HG02759 (cell line): ENCODE measurements at regions not wholly inside any gene's neighbourhood (a gene's known extent, or its start where the extent isn't known, plus 50 kb on each side); places are given as distances from the start of the nearest gene placed in this dataset.
"Not testable (repeated sequence)": the region's sequence is repeated elsewhere in the genome, so short reads cannot be mapped to it uniquely, and the experiment has no call there.

Source experiments
- ATAC-seq: cut with Tn5 transposase; IDR thresholded peaks from one replicate; pipeline ENCODE4 v1.9.1; 2021; ENCODE audit warnings: mild to moderate bottlenecking, moderate library complexity; ENCODE audit not compliant: unreplicated experiment

- no peak for ATAC-seq
Measured at GRCh38 chr10:21158301-21158700, 261.2 kb upstream of the NEBL start.

GRCh38 chr10:21157664-21158063 lies 260.6 kb upstream of the NEBL start:
- ATAC-seq = no peak

DNA sequence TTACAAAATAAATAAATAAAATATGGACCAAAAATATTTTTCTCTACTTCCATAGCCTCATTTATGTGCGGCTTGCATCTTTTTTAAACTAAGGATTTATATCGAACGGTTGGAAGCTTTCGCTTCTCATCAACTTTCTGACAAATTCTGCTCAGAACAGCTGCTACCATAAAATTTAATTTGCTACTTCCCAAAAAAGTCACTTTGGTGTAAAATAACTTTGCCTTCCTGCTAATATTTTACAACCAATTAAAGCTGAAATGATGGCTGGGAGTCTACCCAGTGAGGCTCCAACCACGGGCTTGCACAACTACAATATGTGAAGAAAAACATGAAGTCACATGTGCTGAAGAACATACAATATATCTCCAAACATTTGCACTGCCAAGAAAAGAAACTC lies 253.1 kb upstream of the NEBL start:
- ATAC-seq = no peak

GRCh38 chr10:21146436-21146789 lies 249.3 kb upstream of the NEBL start:
- no peak for ATAC-seq

DNA sequence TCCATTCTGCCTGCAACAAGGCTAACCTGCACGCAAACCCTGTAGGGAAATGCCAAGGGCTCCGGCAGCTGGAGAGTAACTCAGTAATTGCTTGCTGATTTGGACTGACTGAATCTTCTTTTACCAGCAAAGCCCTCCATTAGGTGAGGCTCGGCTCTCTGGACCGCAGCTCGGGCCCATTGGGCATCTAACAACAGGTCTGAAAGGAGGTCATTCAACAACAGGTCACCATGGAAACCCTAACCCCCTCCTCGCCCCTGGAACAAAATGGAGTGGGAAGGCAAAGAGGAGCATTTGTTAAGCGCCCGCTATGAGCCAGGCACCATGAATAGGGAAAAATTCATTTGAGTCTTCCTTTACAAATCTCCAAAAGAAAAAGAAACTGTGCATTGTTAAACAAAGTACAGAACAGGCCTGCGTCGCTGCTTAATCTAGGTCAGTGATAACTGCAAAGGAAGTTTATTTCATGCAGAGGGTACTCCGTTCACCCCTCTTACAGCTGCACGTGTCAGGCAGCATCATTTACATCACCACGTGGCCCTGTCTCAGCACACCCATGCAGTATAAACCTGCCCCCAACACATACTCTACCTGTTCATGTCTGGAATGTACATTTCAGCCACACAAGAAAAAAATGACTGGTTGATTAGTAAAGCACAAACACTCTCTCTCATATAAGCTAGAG lies 248.8 kb upstream of the NEBL start:
- no peak for ATAC-seq

DNA sequence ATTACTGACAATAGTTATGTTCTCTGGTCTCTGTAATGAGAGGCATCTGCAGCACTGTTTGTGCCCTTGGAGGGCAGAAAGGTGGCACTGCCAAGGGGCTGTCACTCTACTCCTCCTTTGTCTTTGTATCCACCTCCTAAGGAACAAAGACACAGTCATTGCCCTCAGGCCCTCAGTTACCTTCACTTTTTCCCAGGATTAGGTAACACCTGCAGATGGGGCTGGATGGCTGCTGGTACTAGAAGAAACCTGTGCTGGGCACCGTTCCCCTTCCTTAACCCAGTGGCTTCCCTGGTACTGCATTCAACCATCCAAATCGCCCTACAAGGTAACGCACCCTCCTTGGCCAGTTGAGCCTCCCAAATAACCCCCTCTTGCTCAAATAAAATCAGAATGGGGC lies 246.9 kb upstream of the NEBL start:
- ATAC-seq = no peak

DNA sequence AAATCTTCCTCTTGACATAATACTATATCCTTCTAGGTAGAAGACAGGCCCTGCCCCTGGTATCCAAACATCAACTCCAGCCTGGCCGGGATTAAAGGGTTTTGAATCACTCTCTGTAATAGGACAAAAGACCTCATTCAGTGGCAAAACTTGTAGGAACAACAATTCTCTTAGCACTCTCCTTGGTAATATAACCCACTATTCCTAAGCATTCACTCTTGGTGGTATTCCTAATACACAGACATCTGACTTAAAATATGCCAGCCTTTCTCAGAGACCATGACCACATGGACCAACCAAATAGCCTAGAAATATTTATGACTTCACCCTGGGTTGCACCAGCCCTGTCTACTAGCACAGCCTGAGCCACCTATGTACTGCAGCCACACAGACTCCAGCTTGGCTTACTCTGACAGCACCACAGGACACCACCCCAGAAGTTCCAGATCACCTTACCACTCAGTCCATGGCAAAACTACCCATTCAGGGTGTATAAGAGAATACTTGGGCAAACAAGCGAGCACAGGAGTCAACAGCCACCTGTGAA lies 244.9 kb upstream of the NEBL start:
- ATAC-seq = no peak

- ATAC-seq = no peak
Measured at GRCh38 chr10:21138769-21139340, 241.7 kb upstream of the NEBL start.

DNA sequence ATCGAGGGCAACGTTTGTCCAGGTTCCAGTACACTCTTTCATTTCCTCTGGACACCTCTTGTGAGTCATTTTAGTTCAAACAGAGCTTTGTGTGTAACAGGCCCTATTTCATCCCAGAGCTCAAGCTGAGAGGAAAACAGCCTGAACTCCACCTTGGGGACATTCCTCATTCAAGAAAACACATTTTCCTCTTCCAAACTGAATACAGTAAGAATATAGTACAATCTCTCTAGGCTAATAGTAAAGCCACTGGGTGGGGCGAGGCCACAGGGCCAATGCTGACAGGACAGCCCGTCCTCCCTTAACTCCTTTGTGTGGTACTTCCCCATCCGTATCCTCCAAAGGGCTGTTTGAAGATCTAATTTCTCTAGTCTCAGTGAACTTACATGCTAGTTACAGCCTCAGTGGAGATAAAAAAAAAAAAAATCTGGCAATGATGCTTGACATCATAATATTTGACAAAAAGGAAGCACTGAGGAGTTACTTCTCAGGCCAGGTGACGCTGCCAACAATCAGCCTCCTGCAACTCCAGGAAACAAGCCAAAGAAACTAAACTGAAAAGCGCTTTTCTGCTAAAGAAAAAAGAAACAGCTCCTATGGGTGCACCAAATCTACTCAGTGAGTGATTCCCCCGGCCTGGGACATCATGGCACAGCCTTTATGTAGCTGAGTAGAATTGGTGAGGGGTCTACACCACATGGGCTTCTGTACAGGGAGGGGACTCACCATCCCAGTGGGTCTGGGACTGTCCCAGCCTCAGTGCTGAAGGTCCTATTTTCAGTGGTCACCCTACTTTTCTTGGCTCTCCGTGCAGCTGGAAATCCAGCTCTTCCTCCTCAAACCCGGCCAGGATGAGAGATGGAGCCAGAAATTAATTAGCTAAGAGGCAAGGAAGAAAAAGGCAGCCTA lies 238.2 kb upstream of the NEBL start:
- no peak for ATAC-seq

DNA sequence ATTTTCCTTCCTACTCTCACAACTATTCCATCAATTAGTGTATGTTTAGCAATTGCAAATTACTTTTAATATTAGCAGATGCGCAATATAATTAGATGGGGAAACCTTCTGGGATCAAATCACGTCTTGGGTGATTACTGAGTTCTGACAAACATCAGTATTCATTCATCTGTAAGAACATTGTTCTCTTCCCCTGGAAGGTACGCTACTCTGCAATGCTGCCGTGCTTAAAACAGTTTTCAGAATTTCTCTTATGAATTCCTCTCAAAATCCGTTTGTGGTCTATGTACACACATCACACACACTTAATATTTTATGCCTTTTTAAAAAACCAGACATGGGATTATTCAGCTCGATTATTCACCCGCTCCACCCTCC lies 237.5 kb upstream of the NEBL start:
- ATAC-seq = no peak

DNA sequence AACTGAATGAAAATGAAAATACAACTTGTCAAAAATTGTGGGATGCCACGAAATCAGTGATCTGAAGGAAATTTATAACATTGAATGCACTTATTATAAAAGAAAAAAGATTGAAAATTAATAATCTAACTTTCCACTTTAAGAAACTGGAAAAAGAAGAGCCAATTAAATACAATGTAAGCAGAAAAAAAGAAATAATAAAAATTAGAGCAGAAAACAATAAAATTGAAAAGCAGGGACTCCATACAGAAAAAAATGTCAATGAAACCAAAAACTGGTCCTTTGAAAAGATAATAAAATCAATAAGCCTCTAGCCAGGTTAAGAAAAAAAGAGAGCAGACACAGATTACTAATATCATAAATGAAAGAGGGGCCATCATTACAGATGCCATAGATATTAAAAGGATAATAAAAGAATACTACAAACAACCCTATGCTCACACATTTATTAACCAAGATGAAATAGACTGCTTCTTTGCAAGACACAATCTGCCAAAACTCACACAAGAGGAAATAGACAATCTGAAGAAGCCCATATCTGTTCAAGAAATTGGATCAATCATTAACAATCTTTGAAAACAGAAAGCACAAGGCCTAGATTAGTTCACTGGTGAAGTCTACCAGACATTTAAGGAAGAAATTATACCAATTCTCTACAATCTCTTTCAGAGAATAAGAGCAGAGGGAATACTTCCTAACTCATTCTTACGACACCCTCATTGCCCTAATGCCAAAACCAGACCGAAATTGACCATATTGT lies 233.8 kb upstream of the NEBL start:
- ATAC-seq = peak; percentile 43

GRCh38 chr10:21130108-21130507 lies 233.0 kb upstream of the NEBL start:
- ATAC-seq = no peak

GRCh38 chr10:21125471-21126228 lies 228.5 kb upstream of the NEBL start:
- no peak for ATAC-seq

- ATAC-seq = no peak
Measured at GRCh38 chr10:21122907-21123306, 225.8 kb upstream of the NEBL start.

DNA sequence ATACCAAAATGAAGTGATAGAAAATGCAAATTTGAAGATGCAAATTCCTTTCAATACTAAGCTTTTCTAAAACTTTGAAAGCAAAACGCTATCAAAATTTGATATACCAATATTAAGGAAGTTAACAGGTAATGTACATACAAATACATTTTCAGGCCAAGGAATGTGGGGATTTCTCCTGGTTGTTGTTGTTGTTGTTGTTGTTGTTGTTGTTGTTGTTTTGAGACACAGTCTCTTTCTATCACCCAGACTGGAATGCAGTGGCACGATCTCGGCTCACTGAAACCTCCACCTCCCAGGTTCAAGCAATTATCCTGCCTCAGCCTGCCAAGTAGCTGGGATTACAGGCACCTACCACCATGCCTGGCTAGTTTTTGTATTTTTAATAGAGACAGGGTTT lies 224.7 kb upstream of the NEBL start:
- ATAC-seq = not testable (repeated sequence)

DNA sequence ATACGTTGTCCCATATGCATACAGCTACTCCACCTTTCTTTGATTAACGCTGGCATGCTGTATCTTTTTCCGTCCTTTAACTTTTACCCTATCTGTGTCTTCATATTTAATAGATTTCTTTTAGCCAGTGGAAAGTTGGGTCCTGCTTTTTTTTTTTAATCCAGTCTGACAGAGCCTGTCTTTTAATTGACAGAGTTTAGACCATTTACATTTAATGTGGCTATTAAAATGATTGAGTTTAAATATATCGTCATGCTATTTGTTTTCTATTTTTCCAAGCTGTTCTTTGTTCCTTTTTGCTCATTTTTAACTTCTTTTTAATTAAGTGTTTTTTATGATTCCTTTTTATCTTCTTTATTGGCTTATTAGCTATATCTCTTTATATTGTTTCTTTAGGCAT lies 217.6 kb upstream of the NEBL start:
- no peak for ATAC-seq

- no peak for ATAC-seq
Measured at GRCh38 chr10:21110358-21110757, 213.2 kb upstream of the NEBL start.

DNA sequence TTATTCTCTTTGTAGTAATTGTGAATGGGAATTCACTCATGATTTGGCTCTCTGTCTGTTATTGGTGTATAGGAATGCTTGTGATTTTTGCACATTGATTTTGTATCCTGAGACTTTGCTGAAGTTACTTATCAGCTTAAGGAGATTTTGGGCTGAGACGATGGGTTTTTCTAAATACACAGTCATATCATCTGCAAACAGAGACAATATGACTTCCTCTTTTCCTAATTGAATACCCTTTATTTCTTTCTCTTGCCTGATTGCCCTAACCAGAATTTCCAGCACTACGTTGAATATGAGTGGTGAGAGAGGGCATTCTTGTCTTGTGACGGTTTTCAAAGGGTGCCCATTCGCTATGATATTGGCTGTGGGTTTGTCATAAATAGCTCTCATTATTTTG lies 209.8 kb upstream of the NEBL start:
- ATAC-seq = not testable (repeated sequence)

DNA sequence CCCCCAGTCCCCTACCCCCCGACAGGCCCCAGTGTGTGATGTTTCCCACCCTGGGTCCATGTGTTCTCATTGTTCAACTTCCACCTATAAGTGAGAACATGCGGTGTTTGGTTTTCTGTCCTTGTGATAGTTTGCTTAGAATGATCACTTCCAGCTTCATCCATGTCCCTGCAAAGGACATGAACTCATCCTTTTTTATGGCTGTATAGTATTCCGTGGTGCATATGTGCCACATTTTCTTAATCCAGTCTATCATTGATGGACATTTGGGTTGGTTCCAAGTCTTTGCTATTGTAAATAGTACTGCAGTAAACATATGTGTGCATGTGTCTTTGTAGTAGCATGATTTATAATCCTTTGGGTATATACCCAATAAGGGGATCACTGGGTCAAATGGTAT lies 208.2 kb upstream of the NEBL start:
- not testable (repeated sequence) for ATAC-seq

DNA sequence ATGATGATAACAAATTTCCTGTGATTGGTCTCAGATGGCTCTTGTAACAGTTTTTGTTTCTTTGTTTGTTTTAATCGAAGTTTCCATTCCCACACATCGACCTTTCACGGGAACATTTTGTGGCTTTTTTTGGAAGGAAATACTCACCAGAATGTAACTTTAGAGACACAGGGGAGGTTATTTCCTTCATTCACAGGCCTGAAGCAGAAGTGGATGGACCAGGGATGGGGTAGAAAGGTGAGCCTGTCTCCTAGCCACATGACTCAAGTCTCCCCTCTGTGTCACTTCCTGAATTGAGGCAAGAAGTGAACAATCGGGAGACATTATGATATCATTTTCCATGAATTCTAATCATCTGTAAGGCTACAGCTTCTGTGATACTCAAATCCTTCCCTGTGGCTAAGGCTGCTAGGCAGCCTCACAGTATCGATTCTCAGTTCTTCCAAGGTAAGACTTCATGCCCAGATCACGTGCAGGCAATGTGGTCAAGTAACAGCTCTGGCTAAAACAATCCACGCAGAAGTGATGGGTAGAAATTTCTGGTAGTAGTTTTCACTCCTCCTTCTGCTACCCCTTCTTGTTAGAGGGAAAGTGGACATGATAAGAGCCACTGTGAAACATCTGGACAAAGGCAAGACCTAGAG lies 203.9 kb upstream of the NEBL start:
- no peak for ATAC-seq
